ENCODE measurements at regions not wholly inside any gene's neighbourhood (a gene's known extent, or its start where the extent isn't known, plus 50 kb on each side); places are given as distances from the start of the nearest gene placed in this dataset.
A peak's percentile ranks its signal among the peaks of the same experiment; 100 is the strongest.

DNA sequence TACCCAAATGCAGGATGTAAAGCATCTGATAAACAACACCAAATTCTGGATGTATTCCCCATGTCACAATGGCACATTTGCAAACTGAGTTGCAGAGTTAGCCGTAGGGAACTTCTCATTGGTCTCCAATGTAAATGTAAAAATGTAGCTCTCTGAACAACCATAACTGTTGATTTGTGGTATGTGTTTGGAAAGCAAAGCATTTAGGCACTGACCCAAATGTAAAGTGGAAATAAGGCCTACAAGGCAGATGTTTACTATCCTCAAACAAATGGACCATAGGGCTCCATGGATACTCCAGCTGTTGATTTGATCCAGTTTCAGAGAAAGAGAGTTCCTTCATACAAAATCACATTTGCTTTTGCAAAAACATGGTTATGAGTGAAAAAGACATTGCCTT is 223.0 kb upstream of the ELAC2 start:
- Histone ChIP-seq H3K14ac (ENCODE audit: low read length) (no peak overlapping the region), H3K4me1 (ENCODE audit: control insufficient read depth in 2 of 2, insufficient read depth in 1 of 2, low read depth in 1 of 2, low read length in 2 of 2) (no peaks in the 10 kb centered on the region), H2AFZ (ENCODE audit: low read length) (no peak overlapping the region), H3K9me3 (replicated peaks in 1 of 2; ENCODE audit: control insufficient read depth in 2 of 2, insufficient read depth in 1 of 2, low read depth in 1 of 2, low read length in 2 of 2) (no peaks in the 10 kb centered on the region), H3K23ac (ENCODE audit: low read depth, low read length, poor library complexity) (no peak overlapping the region), H3K4me3 (ENCODE audit: low read length in 2 of 2) (no peak overlapping the region), H3K79me1 (ENCODE audit: low read depth, low read length) (no peaks in the 10 kb centered on the region), H3K4ac (ENCODE audit: low read length) (no peak overlapping the region), H2AK5ac (ENCODE audit: low read depth, low read length) (no peak overlapping the region), H4K91ac (ENCODE audit: low read depth, low read length, poor library complexity) (no peak overlapping the region), H3K27me3 (ENCODE audit: control insufficient read depth in 3 of 3, insufficient read depth in 3 of 3, low read depth in 1 of 3, low read length in 3 of 3) (no peaks in the 10 kb centered on the region), H2BK15ac (ENCODE audit: low read length) (no peak overlapping the region), H2BK12ac (ENCODE audit: low read length) (no peak overlapping the region), H2BK120ac (ENCODE audit: low read depth, low read length) (no peak overlapping the region), H4K8ac (ENCODE audit: low read depth, low read length) (no peak overlapping the region), H3K9ac (ENCODE audit: low read depth, low read length, poor library complexity) (no peak overlapping the region), H3K36me3 (replicated peaks in 1 of 2; ENCODE audit: control insufficient read depth in 2 of 2, insufficient read depth in 2 of 2, low read length in 2 of 2) (no peaks in the 10 kb centered on the region), H3K18ac (ENCODE audit: low read length) (no peak overlapping the region), H3K4me2 (ENCODE audit: insufficient read depth, low read length, poor library complexity, severe bottlenecking) (no peak overlapping the region), H2BK5ac (ENCODE audit: low read length) (no peak overlapping the region), H3K27ac (replicated peaks; ENCODE audit: low read length) (no peak overlapping the region)
- WGBS, 2 donors (ENCODE audit: extremely low coverage in 2 of 2, insufficient read length in 2 of 2, insufficient replicate concordance in 1 of 2), result no CpG with 5 or more reads among the region's 1 CpG
- DNase-seq (ENCODE audit: low spot score), result no peak

DNA sequence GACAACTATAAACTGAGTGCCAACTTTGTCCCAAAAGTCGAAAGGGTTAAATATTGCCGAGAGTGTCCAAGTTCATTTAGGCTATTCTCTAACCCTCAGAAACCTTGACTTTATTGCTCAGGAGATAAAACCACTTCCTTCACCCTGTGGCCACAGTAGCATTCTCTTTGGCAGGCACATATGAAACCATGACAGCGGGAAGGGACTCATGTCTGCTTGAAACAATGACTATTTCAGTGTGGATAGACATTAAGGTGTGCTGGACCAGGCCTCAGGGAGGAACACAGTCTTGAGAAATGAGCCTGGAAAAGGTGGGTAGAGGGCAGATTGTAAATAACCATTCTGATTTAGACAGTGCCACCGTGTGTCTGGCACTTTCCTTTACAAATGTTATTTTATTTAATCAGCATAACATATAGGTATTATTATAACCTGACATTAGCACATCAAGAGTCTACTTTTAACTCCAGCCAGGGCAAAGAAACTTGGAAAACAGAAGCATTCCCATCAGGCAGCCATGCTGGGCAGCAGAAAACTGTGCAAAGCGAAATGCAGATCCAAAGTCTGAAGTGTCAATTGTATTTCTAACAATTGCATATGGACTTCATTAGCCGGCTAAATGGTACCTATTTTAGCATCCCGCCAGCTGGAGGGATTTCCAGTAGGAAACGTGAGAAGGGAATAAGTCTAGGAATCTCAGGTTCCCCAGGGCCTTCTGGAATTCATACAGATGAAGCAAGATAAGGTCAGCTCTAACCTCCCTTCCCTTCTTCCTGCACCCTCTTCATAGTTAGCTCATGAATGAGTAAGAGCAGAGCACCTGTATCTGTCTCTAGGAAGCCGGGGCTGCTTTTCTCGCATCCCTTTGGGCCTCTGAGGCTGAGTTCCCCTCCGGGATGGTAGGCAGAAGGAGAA is 212.8 kb upstream of the ELAC2 start:
- no CpG with 5 or more reads among the region's 11 CpGs for WGBS, 2 donors (ENCODE audit: extremely low coverage in 2 of 2, insufficient read length in 2 of 2, insufficient replicate concordance in 1 of 2)
- no peak overlapping the region for H3K4me3 ChIP-seq (ENCODE audit: low read length in 2 of 2)

DNA sequence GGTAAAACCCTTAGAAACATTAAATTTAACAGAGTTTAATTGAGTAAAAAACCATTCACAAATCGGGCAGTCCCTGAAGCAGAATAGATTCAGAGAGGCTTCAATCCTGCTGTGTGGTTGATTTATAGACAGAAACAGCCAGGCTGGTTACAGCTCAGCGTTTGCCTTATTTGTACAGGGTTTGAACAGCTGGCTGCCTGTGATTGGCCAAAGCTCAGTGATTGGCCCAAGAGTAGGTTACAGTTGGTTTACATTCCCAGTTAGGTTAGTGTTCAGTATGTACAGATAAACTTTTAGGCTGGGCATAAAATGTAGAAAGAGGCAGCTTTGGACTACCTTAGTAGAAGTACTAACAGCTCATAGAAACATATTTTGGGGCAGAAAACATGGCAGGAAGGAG is 210.4 kb upstream of the ELAC2 start:
- H4K91ac ChIP-seq (ENCODE audit: low read depth, low read length, poor library complexity), result no peak overlapping the region
- no peak overlapping the region for H3K27ac ChIP-seq (replicated peaks; ENCODE audit: low read length)
- no peak overlapping the region for H3K4me3 ChIP-seq (ENCODE audit: low read length in 2 of 2)
- H3K9ac ChIP-seq (ENCODE audit: low read depth, low read length, poor library complexity), result no peak overlapping the region
- H3K4me1 ChIP-seq (ENCODE audit: control insufficient read depth in 2 of 2, insufficient read depth in 1 of 2, low read depth in 1 of 2, low read length in 2 of 2), result no peaks in the 10 kb centered on the region
- H2BK12ac ChIP-seq (ENCODE audit: low read length), result no peak overlapping the region
- no peak overlapping the region for H2BK15ac ChIP-seq (ENCODE audit: low read length)
- no peak overlapping the region for H2BK120ac ChIP-seq (ENCODE audit: low read depth, low read length)
- no peak overlapping the region for H3K14ac ChIP-seq (ENCODE audit: low read length)
- no peak for DNase-seq (ENCODE audit: low spot score)
- no peak overlapping the region for H4K8ac ChIP-seq (ENCODE audit: low read depth, low read length)
- WGBS, 2 donors (ENCODE audit: extremely low coverage in 2 of 2, insufficient read length in 2 of 2, insufficient replicate concordance in 1 of 2), result no CpG with 5 or more reads among the region's 2 CpGs
- H3K18ac ChIP-seq (ENCODE audit: low read length), result no peak overlapping the region
- no peaks in the 10 kb centered on the region for H3K36me3 ChIP-seq (replicated peaks in 1 of 2; ENCODE audit: control insufficient read depth in 2 of 2, insufficient read depth in 2 of 2, low read length in 2 of 2)
- no peaks in the 10 kb centered on the region for H3K9me3 ChIP-seq (replicated peaks in 1 of 2; ENCODE audit: control insufficient read depth in 2 of 2, insufficient read depth in 1 of 2, low read depth in 1 of 2, low read length in 2 of 2)
- no peak overlapping the region for H2AFZ ChIP-seq (ENCODE audit: low read length)
- H2BK5ac ChIP-seq (ENCODE audit: low read length), result no peak overlapping the region
- no peak overlapping the region for H3K4ac ChIP-seq (ENCODE audit: low read length)
- H3K27me3 ChIP-seq (ENCODE audit: control insufficient read depth in 3 of 3, insufficient read depth in 3 of 3, low read depth in 1 of 3, low read length in 3 of 3), result no peaks in the 10 kb centered on the region
- H2AK5ac ChIP-seq (ENCODE audit: low read depth, low read length), result no peak overlapping the region
- no peaks in the 10 kb centered on the region for H3K79me1 ChIP-seq (ENCODE audit: low read depth, low read length)
- no peak overlapping the region for H3K4me2 ChIP-seq (ENCODE audit: insufficient read depth, low read length, poor library complexity, severe bottlenecking)
- no peak overlapping the region for H3K23ac ChIP-seq (ENCODE audit: low read depth, low read length, poor library complexity)

More for the DNA sequence above, 212.8 kb upstream of the ELAC2 start:
- H3K23ac ChIP-seq (ENCODE audit: low read depth, low read length, poor library complexity), result no peak overlapping the region
- H3K36me3 ChIP-seq (replicated peaks in 1 of 2; ENCODE audit: control insufficient read depth in 2 of 2, insufficient read depth in 2 of 2, low read length in 2 of 2), result no peaks in the 10 kb centered on the region
- H4K91ac ChIP-seq (ENCODE audit: low read depth, low read length, poor library complexity), result no peak overlapping the region
- H2BK12ac ChIP-seq (ENCODE audit: low read length), result no peak overlapping the region
- no peaks in the 10 kb centered on the region for H3K27me3 ChIP-seq (ENCODE audit: control insufficient read depth in 3 of 3, insufficient read depth in 3 of 3, low read depth in 1 of 3, low read length in 3 of 3)
- H4K8ac ChIP-seq (ENCODE audit: low read depth, low read length), result no peak overlapping the region
- no peaks in the 10 kb centered on the region for H3K79me1 ChIP-seq (ENCODE audit: low read depth, low read length)
- H3K4ac ChIP-seq (ENCODE audit: low read length), result no peak overlapping the region
- no peak overlapping the region for H3K9ac ChIP-seq (ENCODE audit: low read depth, low read length, poor library complexity)
- no peaks in the 10 kb centered on the region for H3K4me1 ChIP-seq (ENCODE audit: control insufficient read depth in 2 of 2, insufficient read depth in 1 of 2, low read depth in 1 of 2, low read length in 2 of 2)
- no peak overlapping the region for H2BK5ac ChIP-seq (ENCODE audit: low read length)
- peak overlapping the region; percentile 19 for H2AFZ ChIP-seq (ENCODE audit: low read length)
- H2AK5ac ChIP-seq (ENCODE audit: low read depth, low read length), result no peak overlapping the region
- H2BK120ac ChIP-seq (ENCODE audit: low read depth, low read length), result no peak overlapping the region
- no peak overlapping the region for H3K14ac ChIP-seq (ENCODE audit: low read length)
- no peaks in the 10 kb centered on the region for H3K9me3 ChIP-seq (replicated peaks in 1 of 2; ENCODE audit: control insufficient read depth in 2 of 2, insufficient read depth in 1 of 2, low read depth in 1 of 2, low read length in 2 of 2)
- no peak for DNase-seq (ENCODE audit: low spot score)
- H3K4me2 ChIP-seq (ENCODE audit: insufficient read depth, low read length, poor library complexity, severe bottlenecking), result no peak overlapping the region
- H3K18ac ChIP-seq (ENCODE audit: low read length), result no peak overlapping the region
- H3K27ac ChIP-seq (replicated peaks; ENCODE audit: low read length), result no peak overlapping the region
- no peak overlapping the region for H2BK15ac ChIP-seq (ENCODE audit: low read length)

DNA sequence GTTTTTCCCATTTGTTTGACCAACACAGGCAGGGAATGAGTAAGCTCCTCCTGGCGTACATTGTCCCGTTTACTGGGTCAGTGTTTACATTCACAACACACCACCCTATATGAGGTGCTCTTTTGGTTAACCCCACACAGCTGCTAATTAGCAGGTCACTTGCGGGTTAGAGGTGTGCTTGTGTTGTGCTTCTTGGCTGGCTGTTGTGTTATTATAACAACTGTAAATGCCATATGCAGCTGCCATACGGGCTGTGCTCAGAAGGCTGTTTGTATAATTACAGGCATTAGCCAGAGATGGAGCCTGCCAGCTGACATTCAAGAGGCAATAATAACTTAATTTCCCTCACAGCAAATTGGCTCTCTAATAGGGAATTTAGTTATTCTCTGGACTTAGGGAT is 205.1 kb upstream of the ELAC2 start:
- Histone ChIP-seq H3K23ac (ENCODE audit: low read depth, low read length, poor library complexity) (no peak overlapping the region), H2BK5ac (ENCODE audit: low read length) (no peak overlapping the region), H2BK12ac (ENCODE audit: low read length) (no peak overlapping the region), H3K4ac (ENCODE audit: low read length) (no peak overlapping the region), H3K79me1 (ENCODE audit: low read depth, low read length) (no peaks in the 10 kb centered on the region), H3K14ac (ENCODE audit: low read length) (no peak overlapping the region), H2BK15ac (ENCODE audit: low read length) (no peak overlapping the region), H3K27ac (replicated peaks; ENCODE audit: low read length) (no peak overlapping the region), H4K91ac (ENCODE audit: low read depth, low read length, poor library complexity) (no peak overlapping the region), H3K4me1 (ENCODE audit: control insufficient read depth in 2 of 2, insufficient read depth in 1 of 2, low read depth in 1 of 2, low read length in 2 of 2) (no peaks in the 10 kb centered on the region), H3K9ac (ENCODE audit: low read depth, low read length, poor library complexity) (no peak overlapping the region), H2AFZ (ENCODE audit: low read length) (no peak overlapping the region), H3K4me2 (ENCODE audit: insufficient read depth, low read length, poor library complexity, severe bottlenecking) (no peak overlapping the region), H3K4me3 (ENCODE audit: low read length in 2 of 2) (no peak overlapping the region), H3K18ac (ENCODE audit: low read length) (no peak overlapping the region), H4K8ac (ENCODE audit: low read depth, low read length) (no peak overlapping the region), H3K27me3 (ENCODE audit: control insufficient read depth in 3 of 3, insufficient read depth in 3 of 3, low read depth in 1 of 3, low read length in 3 of 3) (no peaks in the 10 kb centered on the region), H2BK120ac (ENCODE audit: low read depth, low read length) (no peak overlapping the region), H3K36me3 (replicated peaks in 1 of 2; ENCODE audit: control insufficient read depth in 2 of 2, insufficient read depth in 2 of 2, low read length in 2 of 2) (no peaks in the 10 kb centered on the region), H3K9me3 (replicated peaks in 1 of 2; ENCODE audit: control insufficient read depth in 2 of 2, insufficient read depth in 1 of 2, low read depth in 1 of 2, low read length in 2 of 2) (no peaks in the 10 kb centered on the region), H2AK5ac (ENCODE audit: low read depth, low read length) (no peak overlapping the region)
- no peak for DNase-seq (ENCODE audit: low spot score)
- WGBS, 2 donors (ENCODE audit: extremely low coverage in 2 of 2, insufficient read length in 2 of 2, insufficient replicate concordance in 1 of 2), result no CpG with 5 or more reads among the region's 4 CpGs

All from neuronal stem cell (in vitro differentiated cells).